Upper lobe of left lung (tissue), 4 donors: ENCODE measurements at regions not wholly inside any gene's neighbourhood (a gene's known extent, or its start where the extent isn't known, plus 50 kb on each side); places are given as distances from the start of the nearest gene placed in this dataset.

Experiments
- CTCF ChIP-seq, 6 experiments: fragments of 450-650 bp in 4 of 6; fragments of 200-600 bp in 2 of 6; sonication (generic) in 2 of 6; IDR thresholded peaks; one replicate each; pipeline ENCODE4 v1.5.1; 2016 to 2019; ENCODE audit warnings: antibody characterized with exemption in 6 of 6
- EP300 ChIP-seq, 4 donors: sonication (generic); formaldehyde crosslinking; IDR thresholded peaks; one replicate each; pipeline ENCODE4 v1.5.1; 2017; ENCODE audit warnings: antibody characterized with exemption in 4 of 4, control low read depth in 2 of 4
- POLR2A ChIP-seq, 4 donors: fragments of 450-650 bp; IDR thresholded peaks; one replicate each; pipeline ENCODE4 v1.5.1; 2016 to 2017; ENCODE audit warnings: antibody characterized with exemption in 4 of 4, mild to moderate bottlenecking in 2 of 4
- POLR2AphosphoS5 ChIP-seq, 2 donors: sonication (generic); formaldehyde crosslinking; IDR thresholded peaks; one replicate each; pipeline ENCODE4 v1.5.1; 2017; ENCODE audit warnings: antibody characterized with exemption in 2 of 2

DNA sequence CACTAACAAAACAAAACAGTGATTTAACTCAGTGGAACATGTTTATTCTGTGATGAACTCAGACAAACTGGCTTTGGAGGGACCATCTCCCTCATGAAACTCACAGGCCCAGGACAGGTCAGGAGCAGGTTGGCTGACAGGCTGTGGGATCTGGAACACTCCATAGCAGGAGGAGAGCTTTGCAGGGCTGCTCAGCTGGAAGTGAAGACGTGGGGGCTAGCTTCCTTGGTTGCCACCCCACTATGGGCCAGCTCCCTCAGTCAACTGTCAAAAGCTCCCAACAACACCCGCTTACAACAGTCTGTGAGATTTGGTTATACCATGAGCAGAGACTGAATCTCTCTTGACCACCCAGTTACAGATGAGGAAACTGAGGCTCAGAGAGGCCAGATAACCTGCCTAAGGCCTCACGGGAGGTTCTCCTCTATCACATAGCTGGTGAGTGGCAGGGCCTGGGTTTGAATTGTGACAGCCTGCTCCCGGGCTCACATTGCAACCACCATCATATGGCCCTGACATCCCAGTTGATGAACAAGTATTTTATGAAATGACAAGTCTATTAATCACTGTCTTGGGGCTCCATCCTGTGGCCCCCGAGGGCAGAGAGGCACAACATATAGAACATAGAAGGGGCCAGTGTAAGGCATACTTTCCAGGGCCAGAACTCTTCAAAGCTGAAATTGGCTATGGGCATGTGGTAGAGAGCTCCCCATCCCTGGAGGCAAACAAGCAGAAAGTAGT, 473.4 kb downstream of the MN1 start:
- TF ChIP-seq POLR2A (IDR thresholded peaks at IDR 0.05) = no peak
- no peak for TF ChIP-seq EP300 (IDR thresholded peaks at IDR 0.05)
- no peak for TF ChIP-seq CTCF (IDR thresholded peaks at IDR 0.05)
- no peak for TF ChIP-seq POLR2AphosphoS5 (IDR thresholded peaks at IDR 0.05)
